Globus pallidus (tissue), 1 donor: ENCODE measurements at regions not wholly inside any gene's neighbourhood (a gene's known extent, or its start where the extent isn't known, plus 50 kb on each side); places are given as distances from the start of the nearest gene placed in this dataset.

Experiments used
- DNase-seq: peaks from one replicate; pipeline ENCODE4 v3.0.0-alpha.2; 2015; ENCODE audit warnings: low spot score

GRCh38 chr12:107349008-107349747 is 255.8 kb upstream of the CRY1 start:
- DNase-seq, result peak; percentile 65

- no peak for DNase-seq
Measured at GRCh38 chr12:107349839-107350238, 256.5 kb upstream of the CRY1 start.

GRCh38 chr12:107351109-107351508 is 257.8 kb upstream of the CRY1 start:
- no peak for DNase-seq

- no peak for DNase-seq
Measured at GRCh38 chr12:107351713-107352112, 258.4 kb upstream of the CRY1 start.

- DNase-seq, result peak; percentile 9
Measured at GRCh38 chr12:107352347-107353081, 259.2 kb upstream of the CRY1 start.

GRCh38 chr12:107353312-107353711 is 260.0 kb upstream of the CRY1 start:
- DNase-seq, result no peak

- no peak for DNase-seq
Measured at GRCh38 chr12:107355004-107355565, 261.7 kb upstream of the CRY1 start.

- DNase-seq, result no peak
Measured at GRCh38 chr12:107355612-107356011, 262.3 kb upstream of the CRY1 start.

GRCh38 chr12:107356266-107356936 is 263.1 kb upstream of the CRY1 start:
- no peak for DNase-seq

- DNase-seq, result no peak
Measured at GRCh38 chr12:107356937-107357295, 263.6 kb upstream of the CRY1 start.

- DNase-seq, result no peak
Measured at GRCh38 chr12:107359382-107359781, 266.0 kb upstream of the CRY1 start.

- DNase-seq, result no peak
Measured at GRCh38 chr12:107360033-107360432, 266.7 kb upstream of the CRY1 start.

GRCh38 chr12:107360482-107360881 is 267.1 kb upstream of the CRY1 start:
- DNase-seq, result no peak

- no peak for DNase-seq
Measured at GRCh38 chr12:107361970-107362369, 268.6 kb upstream of the CRY1 start.

- no peak for DNase-seq
Measured at GRCh38 chr12:107362960-107363359, 269.6 kb upstream of the CRY1 start.

- DNase-seq, result no peak
Measured at GRCh38 chr12:107364875-107365518, 271.6 kb upstream of the CRY1 start.

GRCh38 chr12:107365703-107366102 is 272.4 kb upstream of the CRY1 start:
- DNase-seq, result no peak

GRCh38 chr12:107366322-107366721 is 273.0 kb upstream of the CRY1 start:
- no peak for DNase-seq

GRCh38 chr12:107368586-107368985 is 275.2 kb upstream of the CRY1 start:
- no peak for DNase-seq

GRCh38 chr12:107369006-107369405 is 275.7 kb upstream of the CRY1 start:
- DNase-seq, result no peak

GRCh38 chr12:107369679-107370078 is 276.3 kb upstream of the CRY1 start:
- peak; percentile 18 for DNase-seq

- no peak for DNase-seq
Measured at GRCh38 chr12:107372229-107372658, 278.9 kb upstream of the CRY1 start.
